Mesenteric fat pad (tissue), 1 donor: ENCODE measurements at regions not wholly inside any gene's neighbourhood (a gene's known extent, or its start where the extent isn't known, plus 50 kb on each side); places are given as distances from the start of the nearest gene placed in this dataset.

Source experiments
- DNase-seq: peaks from one replicate; pipeline ENCODE4 v3.0.0-alpha.2; 2020; ENCODE audit warnings: low spot score
- donor health status: DM: yes; HTN: yes; CAD: no.

GRCh38 chr10:71042699-71043098, 154.3 kb upstream of the PCBD1 start:
- no peak for DNase-seq

DNA sequence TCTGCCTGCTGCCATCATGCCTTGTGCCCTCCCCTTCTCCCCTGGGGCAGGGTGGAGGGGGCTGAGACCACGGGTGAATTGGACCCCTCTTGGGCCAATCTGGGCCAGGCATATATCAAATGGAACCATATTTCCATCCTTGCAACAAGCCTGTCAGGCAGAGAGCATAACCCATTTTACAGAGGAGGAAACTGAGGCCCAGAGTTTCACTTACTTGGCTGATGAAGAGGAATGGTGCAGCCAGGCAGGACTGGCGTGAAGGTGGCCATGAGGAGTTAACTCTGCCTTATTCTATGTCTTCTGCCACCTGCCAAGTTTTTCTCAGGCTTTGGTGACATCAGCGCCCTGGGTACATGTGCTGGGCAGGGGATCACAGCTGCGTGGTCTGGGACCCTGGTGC, 155.5 kb upstream of the PCBD1 start:
- DNase-seq, result no peak

DNA sequence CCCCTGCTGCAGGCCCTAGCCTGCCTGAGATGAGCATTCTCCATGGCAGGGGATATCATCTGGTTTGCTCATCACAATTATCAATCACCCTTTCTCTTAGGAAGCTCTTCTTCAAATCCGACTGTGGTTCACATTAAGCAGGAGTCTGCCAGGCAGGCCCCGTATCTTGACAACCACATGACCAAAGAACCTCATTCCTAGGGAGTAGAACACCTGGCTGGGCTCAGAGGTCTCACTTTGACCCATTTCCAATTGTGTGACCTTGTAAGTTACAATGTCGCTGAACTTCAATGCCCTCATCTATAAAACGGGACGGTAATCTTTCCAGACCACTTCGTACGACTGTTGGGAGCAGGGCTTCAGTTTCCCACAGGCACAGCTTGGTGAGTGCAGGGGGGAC, 156.4 kb upstream of the PCBD1 start:
- no peak for DNase-seq

- no peak for DNase-seq
Observed at GRCh38 chr10:71045204-71045809, 156.9 kb upstream of the PCBD1 start.

- DNase-seq, result no peak
Observed at GRCh38 chr10:71045936-71046335, 157.6 kb upstream of the PCBD1 start.

GRCh38 chr10:71046747-71047146, 158.4 kb upstream of the PCBD1 start:
- no peak for DNase-seq

- no peak for DNase-seq
Observed at GRCh38 chr10:71048971-71049615, 160.7 kb upstream of the PCBD1 start.

DNA sequence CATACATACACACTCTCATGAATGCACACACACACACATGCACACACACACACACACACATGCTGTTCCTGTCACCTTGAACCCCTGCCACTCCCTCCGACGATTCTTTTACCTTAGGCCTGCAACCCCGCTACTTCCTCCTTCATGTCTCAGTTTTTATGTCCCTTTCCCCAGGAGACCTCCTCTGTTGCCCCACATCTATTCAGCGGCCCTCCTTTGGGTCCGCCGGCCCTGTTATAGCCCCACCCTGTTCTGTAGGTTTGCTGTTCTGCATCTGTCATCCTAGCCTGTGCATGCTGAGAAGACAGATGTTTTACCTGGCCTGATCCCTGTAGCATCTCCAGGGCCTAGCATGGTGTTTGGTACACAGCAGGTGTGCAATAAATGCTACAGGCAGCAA, 161.6 kb upstream of the PCBD1 start:
- no peak for DNase-seq

- DNase-seq, result no peak
Observed at GRCh38 chr10:71052076-71052660, 160.2 kb upstream of the UNC5B start.

DNA sequence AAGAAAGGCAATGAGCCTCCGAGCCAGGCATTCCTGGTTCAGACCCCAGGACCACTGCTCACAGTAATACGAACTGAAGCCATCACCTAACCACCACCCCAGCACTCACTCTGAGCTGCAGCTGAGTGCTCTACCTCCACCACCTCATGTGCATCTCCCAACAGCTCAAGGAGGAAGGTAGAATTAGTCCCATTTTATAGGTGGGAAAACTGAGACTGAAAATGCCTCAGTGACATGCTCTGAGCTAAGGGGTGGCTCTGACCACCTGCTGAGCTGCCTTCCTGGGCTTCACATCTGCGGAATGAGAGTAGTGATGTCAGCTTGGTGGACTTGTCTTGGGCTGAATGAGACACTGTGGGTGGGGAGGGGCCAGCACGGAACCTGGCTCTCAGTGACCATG, 159.7 kb upstream of the UNC5B start:
- DNase-seq, result no peak

- no peak for DNase-seq
Observed at GRCh38 chr10:71053169-71053895, 159.0 kb upstream of the UNC5B start.

- no peak for DNase-seq
Observed at GRCh38 chr10:71058308-71058707, 154.1 kb upstream of the UNC5B start.

- DNase-seq, result no peak
Observed at GRCh38 chr10:71059054-71059818, 153.1 kb upstream of the UNC5B start.

DNA sequence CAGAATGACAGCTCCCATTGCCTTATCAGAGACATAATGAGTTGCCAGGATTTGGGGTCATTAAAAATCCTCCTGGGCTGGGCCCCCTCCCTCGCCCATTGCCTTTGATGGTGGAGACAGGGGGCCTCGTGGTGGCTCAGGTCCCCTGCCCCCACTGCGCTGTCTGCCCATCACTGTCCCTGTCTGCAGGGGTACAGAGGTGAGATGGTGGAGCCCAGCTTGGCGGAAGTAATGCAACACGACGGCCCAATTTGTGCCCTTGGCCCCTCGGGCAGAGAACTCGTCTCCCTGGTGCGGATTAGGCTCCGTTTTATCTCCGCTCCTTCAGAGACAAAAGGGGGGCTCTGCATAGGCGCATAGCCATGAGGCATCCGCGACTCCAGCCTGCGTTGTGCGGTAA, 152.4 kb upstream of the UNC5B start:
- DNase-seq, result no peak

- DNase-seq, result no peak
Observed at GRCh38 chr10:71060476-71061426, 151.6 kb upstream of the UNC5B start.

- DNase-seq, result no peak
Observed at GRCh38 chr10:71061472-71061871, 150.9 kb upstream of the UNC5B start.

- DNase-seq, result no peak
Observed at GRCh38 chr10:71062156-71062555, 150.2 kb upstream of the UNC5B start.

GRCh38 chr10:71063401-71063800, 149.0 kb upstream of the UNC5B start:
- no peak for DNase-seq

DNA sequence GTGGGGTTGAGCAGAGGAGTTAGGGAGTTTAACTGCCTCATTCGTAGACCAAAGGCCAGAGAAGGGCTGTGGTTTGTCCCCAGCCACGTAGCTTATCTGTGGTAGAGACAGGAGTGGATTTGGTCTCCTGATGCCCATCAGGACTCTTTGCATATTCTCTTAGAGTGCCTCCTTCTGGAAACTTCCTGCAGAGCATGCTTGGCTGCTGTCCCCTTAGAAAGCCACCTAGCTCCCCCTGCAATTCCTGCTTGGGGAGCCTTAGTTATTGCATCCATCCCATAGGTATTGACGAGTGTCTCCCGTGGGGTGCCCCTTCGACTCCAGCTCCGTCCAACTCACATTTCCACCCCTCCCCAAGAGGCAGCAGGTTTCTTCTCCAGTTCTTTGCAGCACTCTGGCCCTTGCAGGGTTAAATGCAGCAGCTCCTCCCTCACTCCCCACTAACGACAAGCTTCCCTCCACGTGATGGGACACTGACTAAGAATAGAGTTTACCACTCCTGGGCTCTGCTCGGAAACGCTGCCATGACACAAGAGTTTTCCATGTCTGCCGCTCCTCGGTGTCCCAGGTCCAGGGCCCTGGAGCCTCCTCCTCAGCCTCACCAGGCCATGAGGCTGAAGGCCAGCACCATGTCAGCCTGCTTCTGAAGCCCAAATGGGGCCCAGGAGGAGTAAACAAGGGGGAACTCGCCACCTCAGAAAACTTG, 147.8 kb upstream of the UNC5B start:
- no peak for DNase-seq

DNA sequence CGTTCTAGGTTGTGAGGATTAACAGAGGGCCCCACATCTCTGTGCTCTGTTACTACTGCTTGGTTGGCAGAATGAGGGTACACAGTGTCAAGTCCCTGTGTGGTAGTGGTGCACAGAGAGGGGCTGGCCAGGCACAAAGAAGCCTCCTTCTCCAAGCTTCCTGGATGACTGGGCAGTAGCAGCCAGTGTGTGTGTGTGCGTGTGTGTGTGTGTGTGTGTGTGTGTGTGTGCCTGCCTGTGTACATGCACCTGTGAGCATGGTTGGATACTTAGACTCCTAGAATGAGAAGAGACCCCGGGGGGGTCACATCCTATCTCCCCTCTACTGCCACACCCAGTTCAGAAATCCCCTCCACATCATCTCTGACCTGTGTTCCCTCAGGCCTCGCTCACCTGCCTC, 146.7 kb upstream of the UNC5B start:
- no peak for DNase-seq
